Upper lobe of left lung (tissue), 6 donors: ENCODE measurements at regions not wholly inside any gene's neighbourhood (a gene's known extent, or its start where the extent isn't known, plus 50 kb on each side); places are given as distances from the start of the nearest gene placed in this dataset.

ENCODE experiments used
- ATAC-seq, 2 donors: fragments of 200-7000 bp; cut with Tn5 transposase; one replicate each; pipeline ENCODE4 v1.9.1; 2022; ENCODE audit warnings: mild to moderate bottlenecking in 2 of 2, moderate library complexity in 2 of 2; ENCODE audit not compliant: low FRiP score in 2 of 2
- DNase-seq, 2 donors: peaks; one replicate each; pipeline ENCODE4 v3.0.0-alpha.2; 2019 to 2020
- H3K27ac ChIP-seq, 4 donors: fragments of 200-600 bp; sonication (generic); one replicate each; pipeline ENCODE4 v1.5.1; 2016 to 2019
- H3K27me3 ChIP-seq, 4 donors: fragments of 200-600 bp; sonication (generic); one replicate each; pipeline ENCODE4 v1.5.1; 2017 to 2019
- H3K36me3 ChIP-seq, 4 donors: fragments of 200-600 bp; sonication (generic); one replicate each; pipeline ENCODE4 v1.5.1; 2016 to 2019
- H3K4me1 ChIP-seq, 4 donors: fragments of 200-600 bp; sonication (generic); one replicate each; pipeline ENCODE4 v1.5.1; 2018 to 2019
- H3K4me3 ChIP-seq, 4 donors: fragments of 200-600 bp; sonication (generic); one replicate each; pipeline ENCODE4 v1.5.1; 2017 to 2019; ENCODE audit warnings: mild to moderate bottlenecking in 2 of 4, moderate library complexity in 1 of 4
- H3K9me3 ChIP-seq, 4 donors: fragments of 200-600 bp; sonication (generic); one replicate each; pipeline ENCODE4 v1.5.1; 2018 to 2019
- CTCF ChIP-seq, 6 experiments: fragments of 450-650 bp in 4 of 6; fragments of 200-600 bp in 2 of 6; sonication (generic) in 2 of 6; IDR thresholded peaks; one replicate each; pipeline ENCODE4 v1.5.1; 2016 to 2019; ENCODE audit warnings: antibody characterized with exemption in 6 of 6
- EP300 ChIP-seq, 4 donors: sonication (generic); formaldehyde crosslinking; IDR thresholded peaks; one replicate each; pipeline ENCODE4 v1.5.1; 2017; ENCODE audit warnings: antibody characterized with exemption in 4 of 4, control low read depth in 2 of 4
- POLR2A ChIP-seq, 4 donors: fragments of 450-650 bp; IDR thresholded peaks; one replicate each; pipeline ENCODE4 v1.5.1; 2016 to 2017; ENCODE audit warnings: antibody characterized with exemption in 4 of 4, mild to moderate bottlenecking in 2 of 4
- POLR2AphosphoS5 ChIP-seq, 2 donors: sonication (generic); formaldehyde crosslinking; IDR thresholded peaks; one replicate each; pipeline ENCODE4 v1.5.1; 2017; ENCODE audit warnings: antibody characterized with exemption in 2 of 2
- WGBS, 2 donors: methylation state at CpG; one replicate each; pipeline ENCODE4 v1.1.5; 2017 to 2018; 5-methylcytosine and 5-hydroxymethylcytosine counted together
- donor health status: DM: no; HTN: no; CAD: no; lungs with moderate emphysema.
- donor health status: DM: no; HTN: yes; CAD: no; lungs with severe emphysema.

- DNase-seq (no peak), ATAC-seq (no peak)
- no peak overlapping the region for H3K27ac ChIP-seq
- H3K27me3 ChIP-seq: no peaks in the 10 kb centered on the region
- no peaks in the 10 kb centered on the region for H3K36me3 ChIP-seq
- H3K9me3 ChIP-seq: no peaks in the 10 kb centered on the region
- WGBS, 2 donors: 84 to 94% methylated on average over 2 of the region's 2 CpGs
- H3K4me3 ChIP-seq: no peak overlapping the region
- no peaks in the 10 kb centered on the region for H3K4me1 ChIP-seq
- TF ChIP-seq POLR2A (IDR thresholded peaks at IDR 0.05) (no peak), POLR2AphosphoS5 (IDR thresholded peaks at IDR 0.05) (no peak), EP300 (IDR thresholded peaks at IDR 0.05) (no peak), CTCF (IDR thresholded peaks at IDR 0.05) (no peak)
Observed at GRCh38 chr6:97535800-97536199, 252.8 kb upstream of the MMS22L start.

GRCh38 chr6:97548354-97548753 is 265.3 kb upstream of the MMS22L start:
- Histone ChIP-seq H3K27ac (no peak overlapping the region), H3K4me1 (no peaks in the 10 kb centered on the region), H3K36me3 (no peaks in the 10 kb centered on the region), H3K27me3 (no peaks in the 10 kb centered on the region), H3K9me3 (no peaks in the 10 kb centered on the region), H3K4me3 (no peak overlapping the region)
- DNase-seq (no peak), ATAC-seq (no peak)
- TF ChIP-seq EP300 (IDR thresholded peaks at IDR 0.05) (no peak), POLR2AphosphoS5 (IDR thresholded peaks at IDR 0.05) (no peak), POLR2A (IDR thresholded peaks at IDR 0.05) (no peak), CTCF (IDR thresholded peaks at IDR 0.05) (no peak)
- whole genome bisulfite sequencing, 2 donors: 80 to 83% methylated on average over 1 of the region's 1 CpG

- DNase-seq (no peak), ATAC-seq (no peak)
- Histone ChIP-seq H3K27ac (no peak overlapping the region), H3K27me3 (no peaks in the 10 kb centered on the region), H3K9me3 (no peaks in the 10 kb centered on the region), H3K36me3 (no peaks in the 10 kb centered on the region), H3K4me3 (no peak overlapping the region), H3K4me1 (no peaks in the 10 kb centered on the region)
- no peak for TF ChIP-seq POLR2A (IDR thresholded peaks at IDR 0.05)
- no peak for TF ChIP-seq POLR2AphosphoS5 (IDR thresholded peaks at IDR 0.05)
- no peak for TF ChIP-seq CTCF (IDR thresholded peaks at IDR 0.05)
- TF ChIP-seq EP300 (IDR thresholded peaks at IDR 0.05): no peak
- WGBS, 2 donors: 24 to 25% methylated on average over 1 of the region's 1 CpG
Observed at GRCh38 chr6:97557355-97557754, 274.3 kb upstream of the MMS22L start.

- H3K4me3 ChIP-seq: no peak overlapping the region
- no peak for ATAC-seq
- no peaks in the 10 kb centered on the region for H3K9me3 ChIP-seq
- H3K27me3 ChIP-seq: no peaks in the 10 kb centered on the region
- no peaks in the 10 kb centered on the region for H3K36me3 ChIP-seq
- WGBS, 2 donors: 81 to 100% methylated on average over 3 to 5 of the region's 5 CpGs
- H3K4me1 ChIP-seq: no peaks in the 10 kb centered on the region
- TF ChIP-seq CTCF (IDR thresholded peaks at IDR 0.05) (no peak), EP300 (IDR thresholded peaks at IDR 0.05) (no peak), POLR2AphosphoS5 (IDR thresholded peaks at IDR 0.05) (no peak), POLR2A (IDR thresholded peaks at IDR 0.05) (no peak)
- H3K27ac ChIP-seq: no peak overlapping the region
- DNase-seq: no peak
Observed at GRCh38 chr6:97563529-97563928, 280.5 kb upstream of the MMS22L start.

GRCh38 chr6:97572943-97573342 is 289.9 kb upstream of the MMS22L start:
- no peaks in the 10 kb centered on the region for H3K4me1 ChIP-seq
- WGBS, 2 donors: 68 to 83% methylated on average over 1 of the region's 1 CpG
- H3K9me3 ChIP-seq: no peaks in the 10 kb centered on the region
- H3K4me3 ChIP-seq: no peak overlapping the region
- no peak overlapping the region for H3K27ac ChIP-seq
- no peaks in the 10 kb centered on the region for H3K36me3 ChIP-seq
- TF ChIP-seq POLR2AphosphoS5 (IDR thresholded peaks at IDR 0.05) (no peak), EP300 (IDR thresholded peaks at IDR 0.05) (no peak), CTCF (IDR thresholded peaks at IDR 0.05) (no peak), POLR2A (IDR thresholded peaks at IDR 0.05) (no peak)
- DNase-seq: no peak
- ATAC-seq: no peak
- no peaks in the 10 kb centered on the region for H3K27me3 ChIP-seq
